NB4 (cell line): ENCODE measurements at regions not wholly inside any gene's neighbourhood (a gene's known extent, or its start where the extent isn't known, plus 50 kb on each side); places are given as distances from the start of the nearest gene placed in this dataset.

Experiments used
- DNase-seq: peaks from one replicate; pipeline ENCODE4 v3.0.0; 2010; ENCODE audit warnings: low read depth
- H3K4me3 ChIP-seq: one replicate; pipeline ENCODE4 v1.5.1; 2011; ENCODE audit warnings: mild to moderate bottlenecking, low read depth, low read length, moderate library complexity
- MAX ChIP-seq: IDR thresholded peaks from 2 replicates; pipeline ENCODE4 v1.6.1; 2011; ENCODE audit warnings: low read depth, low read length
- MYC ChIP-seq: IDR thresholded peaks from 2 replicates; pipeline ENCODE4 v1.6.1; 2011; ENCODE audit warnings: low read depth, low read length
- POLR2A ChIP-seq: IDR thresholded peaks from 2 replicates; pipeline ENCODE4 v1.6.1; 2011; ENCODE audit warnings: mild to moderate bottlenecking; ENCODE audit not compliant: insufficient read length; ENCODE audit errors: extremely low read depth
- TF ChIP-seq, protein P1 (sequence below): IDR thresholded peaks from one replicate; pipeline ENCODE4 v1.5.1; 2012; ENCODE audit warnings: low read depth, low read length

GRCh38 chr10:42491801-42492200 lies 146.6 kb downstream of the ZNF33B start:
- TF ChIP-seq, protein P1, sequence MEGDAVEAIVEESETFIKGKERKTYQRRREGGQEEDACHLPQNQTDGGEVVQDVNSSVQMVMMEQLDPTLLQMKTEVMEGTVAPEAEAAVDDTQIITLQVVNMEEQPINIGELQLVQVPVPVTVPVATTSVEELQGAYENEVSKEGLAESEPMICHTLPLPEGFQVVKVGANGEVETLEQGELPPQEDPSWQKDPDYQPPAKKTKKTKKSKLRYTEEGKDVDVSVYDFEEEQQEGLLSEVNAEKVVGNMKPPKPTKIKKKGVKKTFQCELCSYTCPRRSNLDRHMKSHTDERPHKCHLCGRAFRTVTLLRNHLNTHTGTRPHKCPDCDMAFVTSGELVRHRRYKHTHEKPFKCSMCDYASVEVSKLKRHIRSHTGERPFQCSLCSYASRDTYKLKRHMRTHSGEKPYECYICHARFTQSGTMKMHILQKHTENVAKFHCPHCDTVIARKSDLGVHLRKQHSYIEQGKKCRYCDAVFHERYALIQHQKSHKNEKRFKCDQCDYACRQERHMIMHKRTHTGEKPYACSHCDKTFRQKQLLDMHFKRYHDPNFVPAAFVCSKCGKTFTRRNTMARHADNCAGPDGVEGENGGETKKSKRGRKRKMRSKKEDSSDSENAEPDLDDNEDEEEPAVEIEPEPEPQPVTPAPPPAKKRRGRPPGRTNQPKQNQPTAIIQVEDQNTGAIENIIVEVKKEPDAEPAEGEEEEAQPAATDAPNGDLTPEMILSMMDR, result no peak
- no peak for TF ChIP-seq MYC
- no peak for TF ChIP-seq POLR2A
- TF ChIP-seq MAX, result no peak
- no peak overlapping the region for H3K4me3 ChIP-seq

GRCh38 chr10:42491001-42491592 lies 147.3 kb downstream of the ZNF33B start:
- TF ChIP-seq MYC, result no peak
- no peak overlapping the region for H3K4me3 ChIP-seq
- no peak for DNase-seq

More at GRCh38 chr10:42491801-42492200, 146.6 kb downstream of the ZNF33B start:
- DNase-seq, result no peak

GRCh38 chr10:42490368-42490767 lies 148.0 kb downstream of the ZNF33B start:
- H3K4me3 ChIP-seq, result no peak overlapping the region
- no peak for TF ChIP-seq POLR2A
- no peak for TF ChIP-seq MYC
- no peak for TF ChIP-seq MAX
- DNase-seq, result no peak

GRCh38 chr10:42488416-42488815 lies 150.0 kb downstream of the ZNF33B start:
- H3K4me3 ChIP-seq, result no peak overlapping the region
- TF ChIP-seq MYC (no peak), MAX (no peak), POLR2A (no peak)
- DNase-seq, result no peak

- TF ChIP-seq, protein P1, result no peak
- TF ChIP-seq POLR2A (no peak), MYC (no peak), MAX (no peak)
- no peak for DNase-seq
- H3K4me3 ChIP-seq, result no peak overlapping the region
These were observed 156.0 kb downstream of the ZNF33B start for GRCh38 chr10:42482411-42482810.

DNA sequence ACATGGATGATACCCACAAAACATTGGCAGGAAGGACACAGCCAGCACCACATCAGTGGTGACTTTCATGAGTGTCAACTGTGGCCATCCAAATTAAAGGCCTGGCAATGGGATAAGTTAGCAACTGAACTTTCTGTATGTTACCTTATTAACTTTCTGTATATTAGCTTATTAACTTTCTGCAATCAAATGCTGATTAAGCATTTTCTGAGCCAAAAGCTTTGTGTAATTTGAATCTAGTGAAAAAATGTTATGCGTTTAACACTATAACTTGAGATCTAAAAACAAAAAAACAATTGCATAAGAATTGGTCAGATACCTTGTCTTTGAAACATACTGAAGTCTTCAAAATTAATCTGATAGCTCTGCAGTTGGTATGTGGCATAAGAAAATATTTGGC lies 159.3 kb downstream of the ZNF33B start:
- no peak for TF ChIP-seq POLR2A
- TF ChIP-seq, protein P1, result no peak
- TF ChIP-seq MYC, result no peak
- TF ChIP-seq MAX, result no peak
- no peak overlapping the region for H3K4me3 ChIP-seq
- no peak for DNase-seq

GRCh38 chr10:42477170-42477569 lies 161.2 kb downstream of the ZNF33B start:
- DNase-seq, result no peak
- no peak overlapping the region for H3K4me3 ChIP-seq
- TF ChIP-seq, protein P1, result no peak
- TF ChIP-seq MAX (no peak), POLR2A (no peak), MYC (no peak)
